Heart right ventricle (tissue), 16 donors: ENCODE measurements at regions not wholly inside any gene's neighbourhood (a gene's known extent, or its start where the extent isn't known, plus 50 kb on each side); places are given as distances from the start of the nearest gene placed in this dataset.

Experiments used
- ATAC-seq, 8 donors: fragments of 200-7000 bp; cut with Tn5 transposase; one replicate each; pipeline ENCODE4 v1.9.1; 2020; ENCODE audit warnings: mild to moderate bottlenecking in 8 of 8, moderate library complexity in 8 of 8, moderate number of reproducible peaks in 1 of 8
- DNase-seq, 2 donors: peaks; one replicate each; pipeline ENCODE4 v3.0.0-alpha.2; 2020
- H3K27ac ChIP-seq, 10 donors: fragments of 200-600 bp; sonication (generic) in 2 of 10; one replicate each; pipeline versions ENCODE4 v1.5.0 to v1.8.0; 2020 to 2022; ENCODE audit warnings: mild to moderate bottlenecking in 3 of 10
- H3K27me3 ChIP-seq, 7 donors: fragments of 200-600 bp; one replicate each; pipeline ENCODE4 v1.8.0; 2021 to 2022; ENCODE audit warnings: mild to moderate bottlenecking in 2 of 7
- H3K36me3 ChIP-seq, 9 donors: fragments of 200-600 bp; sonication (generic) in 1 of 9; one replicate each; pipeline versions ENCODE4 v1.5.0 to v1.8.0; 2020 to 2022; ENCODE audit warnings: mild to moderate bottlenecking in 2 of 9
- H3K4me1 ChIP-seq, 9 donors: fragments of 200-600 bp; sonication (generic) in 1 of 9; one replicate each; pipeline versions ENCODE4 v1.5.0 to v1.8.0; 2020 to 2022; ENCODE audit warnings: mild to moderate bottlenecking in 4 of 9
- H3K4me3 ChIP-seq, 10 donors: fragments of 200-600 bp; sonication (generic) in 2 of 10; one replicate each; pipeline versions ENCODE4 v1.5.0 to v1.8.0; 2020 to 2022; ENCODE audit warnings: mild to moderate bottlenecking in 7 of 10, moderate library complexity in 2 of 10
- H3K9me3 ChIP-seq, 11 donors: fragments of 200-600 bp in 10 of 11; sonication (generic) in 2 of 11; one replicate each; pipeline versions ENCODE4 v1.5.0 to v1.8.0; 2013 to 2022; ENCODE audit warnings: mild to moderate bottlenecking in 2 of 11, control low read depth in 1 of 11, moderate library complexity in 1 of 11
- WGBS, 2 donors: extraction: QIAGEN DNeasy Blood & Tissue Kit; methylation state at CpG; one replicate each; pipeline ENCODE4 v1.1.7; 2013; ENCODE audit warnings: inconsistent platforms in 1 of 2; 5-methylcytosine and 5-hydroxymethylcytosine counted together
- intact Hi-C, 10 donors: fragments of 100-400 bp; cut with DNase I; formaldehyde crosslinking; loops; one replicate each; pipeline versions ENCODE4 v1.11.1 to v1.14.2; 2022
- TF ChIP-seq, protein P1 (sequence below), 9 donors: fragments of 200-600 bp; sonication (generic) in 2 of 9; IDR thresholded peaks; one replicate each; pipeline versions ENCODE4 v1.5.0 to v1.8.0; 2021 to 2022; ENCODE audit warnings: antibody characterized with exemption in 9 of 9, mild to moderate bottlenecking in 5 of 9, moderate library complexity in 1 of 9
- donor health status: Arrhythmogenic right ventricular cardiomyopathy.
- donor health status: ischemic (EF 13 %, LVEDD 7.1; RV severe dilation, severe dysfunction).
- donor health status: healthy with polysubstance abuse.
- donor health status: DM: no; HTN: yes; CAD: no.
- donor health status: DM: no; HTN: no; CAD: no.
- donor health status: ischemic (EF 25% LVEDD 6.9; RV normal size, moderate dysfunction).
- donor health status: ischemic (EF 25% LVEDD 5.7; RV mildly dilated, moderate dysfunction).
- donor health status: healthy.
- donor health status: DM: yes; HTN: yes; CAD: no.
- donor health status: Ischemic cardiomyopathy.
- donor health status: ischemic (EF 35%, LVEDD 5.7; RV mildly dilated, moderate dysfunction).
- donor health status: nonischemic (EF 11% LVEDD 7.7; RV severe dilation, severe dysfunction).
- donor health status: DM: yes; HTN: yes; CAD: no.
- donor health status: PGD.
- donor health status: ischemic (EF 29% LVEDD 5.4; RV normal size, mild dysfunction).
- donor health status: nonischemic (EF 23%, LVEDD 6.1; RV moderate dilation, normal function).

DNA sequence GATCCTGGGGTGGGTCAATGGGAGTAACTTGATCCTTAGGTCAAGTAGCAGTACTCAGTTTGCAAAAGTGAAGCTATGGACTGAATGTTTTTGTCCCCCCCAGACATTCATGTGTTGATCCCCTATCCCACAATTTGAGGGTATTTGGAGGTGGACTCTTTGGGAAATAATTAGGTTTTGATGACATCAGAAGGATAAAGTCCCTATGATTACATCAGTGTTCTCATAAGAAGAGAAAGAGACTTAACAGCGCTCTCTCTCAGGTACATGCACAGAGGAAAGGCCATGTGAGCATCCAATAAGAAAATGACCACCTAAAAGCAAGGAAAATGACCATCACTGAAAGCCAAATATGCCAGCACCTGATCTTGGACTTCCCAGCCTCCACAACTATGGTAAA lies 550.8 kb downstream of the FOXG1 start:
- intact Hi-C loops = no loop called here
- TF ChIP-seq, protein P1, sequence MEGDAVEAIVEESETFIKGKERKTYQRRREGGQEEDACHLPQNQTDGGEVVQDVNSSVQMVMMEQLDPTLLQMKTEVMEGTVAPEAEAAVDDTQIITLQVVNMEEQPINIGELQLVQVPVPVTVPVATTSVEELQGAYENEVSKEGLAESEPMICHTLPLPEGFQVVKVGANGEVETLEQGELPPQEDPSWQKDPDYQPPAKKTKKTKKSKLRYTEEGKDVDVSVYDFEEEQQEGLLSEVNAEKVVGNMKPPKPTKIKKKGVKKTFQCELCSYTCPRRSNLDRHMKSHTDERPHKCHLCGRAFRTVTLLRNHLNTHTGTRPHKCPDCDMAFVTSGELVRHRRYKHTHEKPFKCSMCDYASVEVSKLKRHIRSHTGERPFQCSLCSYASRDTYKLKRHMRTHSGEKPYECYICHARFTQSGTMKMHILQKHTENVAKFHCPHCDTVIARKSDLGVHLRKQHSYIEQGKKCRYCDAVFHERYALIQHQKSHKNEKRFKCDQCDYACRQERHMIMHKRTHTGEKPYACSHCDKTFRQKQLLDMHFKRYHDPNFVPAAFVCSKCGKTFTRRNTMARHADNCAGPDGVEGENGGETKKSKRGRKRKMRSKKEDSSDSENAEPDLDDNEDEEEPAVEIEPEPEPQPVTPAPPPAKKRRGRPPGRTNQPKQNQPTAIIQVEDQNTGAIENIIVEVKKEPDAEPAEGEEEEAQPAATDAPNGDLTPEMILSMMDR (IDR thresholded peaks at IDR 0.05) = no peak
- DNase-seq (no peak), ATAC-seq (no peak)
- 94% methylated on average over 1 of the region's 1 CpG for WGBS, 2 donors
- Histone ChIP-seq H3K9me3 (peaks cover 0 to 8% (median 0%) of the 10 kb centered on the region in 11 donors), H3K36me3 (no peaks in the 10 kb centered on the region), H3K4me3 (no peak overlapping the region), H3K27me3 (no peaks in the 10 kb centered on the region), H3K4me1 (no peaks in the 10 kb centered on the region), H3K27ac (no peak overlapping the region)

DNA sequence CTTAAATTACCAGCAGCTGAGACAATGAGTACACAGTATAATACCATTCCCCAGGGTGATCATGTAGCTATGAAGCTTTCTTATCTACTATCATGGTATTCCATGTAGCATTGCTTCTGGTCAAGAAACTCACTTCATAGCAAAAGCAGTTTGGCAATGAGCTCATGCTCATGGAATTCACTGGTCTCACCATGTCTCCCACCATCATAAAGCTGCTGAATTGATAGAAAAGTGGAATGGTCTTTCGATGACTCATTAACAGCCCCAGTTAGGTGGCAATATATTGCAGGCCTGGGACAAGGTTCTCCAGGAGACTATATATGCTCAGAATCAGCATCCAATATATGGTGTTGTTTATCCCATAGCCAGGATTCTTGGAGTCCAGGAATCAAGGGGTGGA lies 553.7 kb downstream of the FOXG1 start:
- intact Hi-C loops = no loop called here
- Histone ChIP-seq H3K27ac (no peak overlapping the region), H3K36me3 (no peaks in the 10 kb centered on the region), H3K9me3 (peaks cover 0 to 8% (median 0%) of the 10 kb centered on the region in 11 donors), H3K4me1 (no peaks in the 10 kb centered on the region), H3K4me3 (no peak overlapping the region), H3K27me3 (no peaks in the 10 kb centered on the region)
- no peak for ATAC-seq
- DNase-seq = no peak
- WGBS, 2 donors = 84 to 94% methylated on average over 1 of the region's 1 CpG
- TF ChIP-seq, protein P1 (IDR thresholded peaks at IDR 0.05) = no peak

DNA sequence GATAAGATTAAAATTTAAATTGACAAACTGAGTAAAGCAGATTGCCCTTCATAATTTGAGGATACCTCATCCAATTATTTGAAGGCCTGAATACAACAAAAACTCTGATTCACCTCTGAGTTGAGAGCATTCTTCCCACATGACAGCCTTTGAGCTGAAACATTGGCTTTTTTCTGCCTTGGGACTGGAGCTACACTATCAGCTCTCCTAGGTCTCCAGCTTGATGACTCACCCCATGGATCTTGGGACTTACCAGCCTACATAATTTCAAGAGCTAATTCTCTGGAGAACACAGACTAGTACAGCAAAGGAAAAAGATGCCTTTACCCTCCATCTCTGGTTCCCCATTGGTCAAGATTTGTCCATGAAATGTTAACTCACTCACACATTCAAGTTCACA lies 555.1 kb downstream of the FOXG1 start:
- Histone ChIP-seq H3K4me3 (no peak overlapping the region), H3K4me1 (no peaks in the 10 kb centered on the region), H3K27ac (no peak overlapping the region), H3K27me3 (no peaks in the 10 kb centered on the region), H3K36me3 (no peaks in the 10 kb centered on the region), H3K9me3 (peaks cover 0 to 8% (median 0%) of the 10 kb centered on the region in 11 donors)
- ATAC-seq (no peak), DNase-seq (no peak)
- TF ChIP-seq, protein P1 (IDR thresholded peaks at IDR 0.05) = no peak
- intact Hi-C loops = no loop called here

DNA sequence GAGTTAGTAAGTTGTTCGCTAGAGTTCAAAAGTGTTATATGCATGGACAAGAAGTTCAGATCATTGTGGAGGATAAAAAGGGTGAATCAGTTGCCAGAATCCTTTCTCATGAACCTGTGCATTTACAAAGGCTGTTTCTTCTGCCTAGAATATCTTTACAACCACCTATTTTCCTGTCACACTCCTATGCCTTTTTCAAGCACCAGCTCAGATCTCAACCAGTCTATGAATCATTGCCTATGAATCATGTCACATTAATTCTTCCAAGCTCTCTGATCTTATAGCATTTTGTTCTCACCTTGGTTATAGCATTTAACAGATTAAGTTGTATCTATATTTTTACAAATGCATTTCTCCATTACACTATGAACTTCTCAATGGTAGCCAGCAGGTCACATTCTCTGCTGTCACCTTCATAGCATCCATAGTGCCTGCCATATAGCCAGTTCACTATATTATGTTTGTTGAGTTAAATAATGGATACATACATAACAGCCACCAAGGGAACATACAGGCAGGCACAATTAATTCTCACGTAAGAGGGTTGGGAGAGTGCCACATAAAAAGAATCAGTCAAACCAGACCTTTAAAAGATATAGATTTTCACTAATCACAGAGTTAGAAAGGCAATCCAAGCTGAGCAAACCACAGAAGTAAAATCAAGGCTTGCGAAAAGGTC lies 573.0 kb downstream of the FOXG1 start:
- 87 to 92% methylated on average over 3 of the region's 3 CpGs for WGBS, 2 donors
- H3K36me3 ChIP-seq = no peaks in the 10 kb centered on the region
- no peaks in the 10 kb centered on the region for H3K27me3 ChIP-seq
- H3K4me1 ChIP-seq = no peaks in the 10 kb centered on the region
- TF ChIP-seq, protein P1 (IDR thresholded peaks at IDR 0.05) = no peak
- ATAC-seq (no peak), DNase-seq (no peak)
- intact Hi-C loops = no loop called here
- no peak overlapping the region for H3K27ac ChIP-seq
- no peak overlapping the region for H3K4me3 ChIP-seq
- H3K9me3 ChIP-seq = peaks cover 0 to 6% (median 0%) of the 10 kb centered on the region in 11 donors
